ENCODE measurements at regions not wholly inside any gene's neighbourhood (a gene's known extent, or its start where the extent isn't known, plus 50 kb on each side); places are given as distances from the start of the nearest gene placed in this dataset.

DNA sequence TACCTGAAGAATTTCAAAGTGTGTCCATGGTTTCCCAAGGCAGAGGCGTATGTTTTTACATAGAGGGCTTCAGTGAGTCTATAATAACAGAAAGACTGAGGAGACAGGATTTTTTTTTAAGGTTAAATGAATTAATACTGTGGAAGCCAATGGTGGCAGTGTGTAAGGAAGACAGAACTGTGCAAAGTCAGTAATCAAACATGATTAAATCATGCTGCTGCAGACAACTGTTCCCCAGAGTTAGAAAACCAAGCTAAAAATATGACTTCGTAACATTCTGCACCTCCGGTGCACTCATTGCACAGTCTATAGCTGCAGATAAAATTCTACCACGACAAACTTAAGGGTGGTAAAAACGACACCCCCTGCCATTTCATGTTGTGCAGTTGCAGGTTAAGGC lies 309.6 kb upstream of the TRIB2 start:
- no peak for DNase-seq (ENCODE audit: low read depth in 1 of 2, low spot score in 1 of 2)
- H3K4me3 ChIP-seq, result no peak overlapping the region
- no peak overlapping the region for H3K27ac ChIP-seq
- no peaks in the 10 kb centered on the region for H3K27me3 ChIP-seq
- H3K36me3 ChIP-seq, result no peaks in the 10 kb centered on the region
- no peaks in the 10 kb centered on the region for H3K9me3 ChIP-seq (ENCODE audit: low read depth)
- TF ChIP-seq, protein P1, sequence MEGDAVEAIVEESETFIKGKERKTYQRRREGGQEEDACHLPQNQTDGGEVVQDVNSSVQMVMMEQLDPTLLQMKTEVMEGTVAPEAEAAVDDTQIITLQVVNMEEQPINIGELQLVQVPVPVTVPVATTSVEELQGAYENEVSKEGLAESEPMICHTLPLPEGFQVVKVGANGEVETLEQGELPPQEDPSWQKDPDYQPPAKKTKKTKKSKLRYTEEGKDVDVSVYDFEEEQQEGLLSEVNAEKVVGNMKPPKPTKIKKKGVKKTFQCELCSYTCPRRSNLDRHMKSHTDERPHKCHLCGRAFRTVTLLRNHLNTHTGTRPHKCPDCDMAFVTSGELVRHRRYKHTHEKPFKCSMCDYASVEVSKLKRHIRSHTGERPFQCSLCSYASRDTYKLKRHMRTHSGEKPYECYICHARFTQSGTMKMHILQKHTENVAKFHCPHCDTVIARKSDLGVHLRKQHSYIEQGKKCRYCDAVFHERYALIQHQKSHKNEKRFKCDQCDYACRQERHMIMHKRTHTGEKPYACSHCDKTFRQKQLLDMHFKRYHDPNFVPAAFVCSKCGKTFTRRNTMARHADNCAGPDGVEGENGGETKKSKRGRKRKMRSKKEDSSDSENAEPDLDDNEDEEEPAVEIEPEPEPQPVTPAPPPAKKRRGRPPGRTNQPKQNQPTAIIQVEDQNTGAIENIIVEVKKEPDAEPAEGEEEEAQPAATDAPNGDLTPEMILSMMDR (IDR thresholded peaks at IDR 0.05; ENCODE audit: low read depth, low read length), result no peak
- no peaks in the 10 kb centered on the region for H3K4me1 ChIP-seq (ENCODE audit: low read depth)

DNA sequence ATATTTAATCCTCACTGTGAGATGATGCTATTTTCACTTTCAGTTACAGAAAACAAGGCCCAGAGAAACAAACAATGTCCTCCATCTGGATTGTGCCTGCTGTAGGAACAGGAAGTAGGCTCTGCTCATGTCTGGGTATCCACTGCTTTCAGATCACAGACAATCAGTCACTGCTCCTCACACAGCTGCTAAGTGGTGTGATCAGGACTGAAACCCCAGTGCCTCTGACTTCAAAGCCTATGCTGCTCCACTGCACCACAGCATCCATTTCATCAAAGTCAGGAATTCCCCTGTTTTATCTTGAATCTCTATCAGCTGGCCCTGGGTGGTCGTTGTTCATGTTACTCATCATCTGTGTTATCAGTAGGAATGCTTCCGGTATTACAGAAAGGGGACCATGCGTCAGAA lies 303.8 kb upstream of the TRIB2 start:
- H3K4me1 ChIP-seq (ENCODE audit: low read depth), result peaks cover 6% of the 10 kb centered on the region
- H3K27ac ChIP-seq, result no peak overlapping the region
- no peaks in the 10 kb centered on the region for H3K36me3 ChIP-seq
- TF ChIP-seq, protein P1 (IDR thresholded peaks at IDR 0.05; ENCODE audit: low read depth, low read length), result no peak
- peak in 1 of 2 donors; percentile 59 for DNase-seq (ENCODE audit: low read depth in 1 of 2, low spot score in 1 of 2)
- no peaks in the 10 kb centered on the region for H3K27me3 ChIP-seq
- no peaks in the 10 kb centered on the region for H3K9me3 ChIP-seq (ENCODE audit: low read depth)
- no peak overlapping the region for H3K4me3 ChIP-seq

DNA sequence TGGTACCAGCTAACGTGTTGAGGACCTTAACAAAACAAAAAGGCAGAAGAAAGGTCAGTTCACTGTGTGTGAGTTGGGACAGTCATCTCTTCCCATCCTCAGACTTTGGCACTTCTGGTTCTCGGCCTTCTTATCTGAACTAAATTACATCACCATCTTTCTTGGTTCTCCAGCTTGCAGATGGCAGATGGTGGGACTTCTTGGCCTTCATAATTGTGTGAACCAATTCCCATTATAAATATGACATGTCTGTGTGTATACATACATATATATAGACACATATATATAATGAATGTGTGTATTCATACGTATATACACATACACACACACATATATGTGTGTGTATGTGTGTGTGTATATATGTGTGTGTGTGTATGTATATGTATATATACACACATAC lies 301.2 kb upstream of the TRIB2 start:
- Histone ChIP-seq H3K9me3 (ENCODE audit: low read depth) (no peaks in the 10 kb centered on the region), H3K4me1 (ENCODE audit: low read depth) (peaks cover 6% of the 10 kb centered on the region), H3K27ac (no peak overlapping the region), H3K36me3 (no peaks in the 10 kb centered on the region), H3K4me3 (no peak overlapping the region), H3K27me3 (no peaks in the 10 kb centered on the region)
- no peak for DNase-seq (ENCODE audit: low read depth in 1 of 2, low spot score in 1 of 2)
- TF ChIP-seq, protein P1 (IDR thresholded peaks at IDR 0.05; ENCODE audit: low read depth, low read length), result no peak

DNA sequence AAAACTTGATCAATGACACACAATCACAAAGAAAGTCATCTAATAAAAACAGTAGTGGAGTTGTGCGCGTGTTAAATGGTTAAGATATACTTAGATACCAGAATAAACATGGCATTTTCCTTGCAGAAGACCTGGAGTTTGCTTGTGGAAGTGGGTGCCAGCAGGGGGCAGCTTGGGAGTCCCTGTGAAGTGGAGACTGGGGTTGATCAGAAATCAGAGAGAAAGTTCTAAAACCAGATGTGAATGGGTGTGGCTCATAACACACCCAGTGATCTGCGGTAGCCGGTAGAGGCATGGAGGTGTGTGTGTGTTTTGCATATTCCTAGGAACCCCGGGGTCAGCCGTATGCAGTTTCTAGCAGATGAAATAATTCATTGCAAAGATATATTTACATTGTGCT lies 300.1 kb upstream of the TRIB2 start:
- Histone ChIP-seq H3K27me3 (no peaks in the 10 kb centered on the region), H3K27ac (no peak overlapping the region), H3K4me1 (ENCODE audit: low read depth) (peaks cover 6% of the 10 kb centered on the region), H3K36me3 (no peaks in the 10 kb centered on the region), H3K9me3 (ENCODE audit: low read depth) (no peaks in the 10 kb centered on the region), H3K4me3 (no peak overlapping the region)
- TF ChIP-seq, protein P1 (IDR thresholded peaks at IDR 0.05; ENCODE audit: low read depth, low read length), result peak; percentile 47
- peak in 1 of 2 donors; percentile 54 for DNase-seq (ENCODE audit: low read depth in 1 of 2, low spot score in 1 of 2)

DNA sequence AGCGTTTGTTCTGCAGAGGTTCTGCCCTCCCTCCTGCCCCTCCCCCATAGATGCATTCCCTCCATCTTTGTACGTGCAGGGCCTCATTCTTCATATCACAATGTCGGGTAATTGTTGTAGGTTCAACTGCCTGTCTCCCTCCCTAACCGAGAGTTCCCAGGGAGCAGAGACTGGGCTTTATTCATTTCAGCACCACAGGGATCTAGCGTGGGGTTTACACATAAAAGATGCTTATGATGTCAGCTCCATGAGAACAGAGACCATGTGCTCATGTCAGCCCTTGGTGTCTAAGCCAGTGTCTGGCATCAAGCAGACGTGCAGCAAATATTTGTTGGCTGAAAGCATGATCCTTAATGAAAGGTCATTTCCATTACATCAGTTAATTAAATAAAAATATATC lies 298.9 kb upstream of the TRIB2 start:
- Histone ChIP-seq H3K4me3 (no peak overlapping the region), H3K36me3 (no peaks in the 10 kb centered on the region), H3K27ac (no peak overlapping the region), H3K4me1 (ENCODE audit: low read depth) (peaks cover 2% of the 10 kb centered on the region), H3K27me3 (no peaks in the 10 kb centered on the region), H3K9me3 (ENCODE audit: low read depth) (no peaks in the 10 kb centered on the region)
- TF ChIP-seq, protein P1 (IDR thresholded peaks at IDR 0.05; ENCODE audit: low read depth, low read length), result no peak
- no peak for DNase-seq (ENCODE audit: low read depth in 1 of 2, low spot score in 1 of 2)

DNA sequence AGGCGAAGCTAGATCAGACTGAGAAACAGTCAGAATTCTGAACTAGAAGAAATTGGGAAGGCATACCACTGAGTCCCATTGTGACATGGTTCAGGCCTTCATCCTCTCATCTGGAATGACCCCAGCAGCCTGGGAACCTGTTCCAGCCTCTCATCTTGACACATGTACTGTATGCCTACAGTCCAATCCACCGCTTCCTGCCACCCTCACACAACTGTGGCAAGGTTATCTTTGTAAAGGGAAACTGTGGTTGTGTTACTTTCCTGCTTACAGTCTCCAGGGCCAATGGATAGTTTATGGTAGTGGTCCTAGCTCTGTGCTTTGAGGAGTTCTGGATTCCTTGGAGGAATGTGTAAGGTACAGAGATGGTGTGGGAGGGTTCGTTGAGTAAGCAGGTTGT lies 296.9 kb upstream of the TRIB2 start:
- no peak for DNase-seq (ENCODE audit: low read depth in 1 of 2, low spot score in 1 of 2)

More for the DNA sequence above, 296.9 kb upstream of the TRIB2 start:
- no peaks in the 10 kb centered on the region for H3K27me3 ChIP-seq
- no peak overlapping the region for H3K4me3 ChIP-seq
- no peaks in the 10 kb centered on the region for H3K9me3 ChIP-seq (ENCODE audit: low read depth)
- no peaks in the 10 kb centered on the region for H3K36me3 ChIP-seq
- H3K4me1 ChIP-seq (ENCODE audit: low read depth), result no peaks in the 10 kb centered on the region
- TF ChIP-seq, protein P1 (IDR thresholded peaks at IDR 0.05; ENCODE audit: low read depth, low read length), result no peak
- H3K27ac ChIP-seq, result no peak overlapping the region

Measured in cardiac muscle cell (in vitro differentiated cells and primary cell).